ENCODE measurements at regions not wholly inside any gene's neighbourhood (a gene's known extent, or its start where the extent isn't known, plus 50 kb on each side); places are given as distances from the start of the nearest gene placed in this dataset.
"Not testable (repeated sequence)": the region's sequence is repeated elsewhere in the genome, so short reads cannot be mapped to it uniquely, and the experiment has no call there.

DNA sequence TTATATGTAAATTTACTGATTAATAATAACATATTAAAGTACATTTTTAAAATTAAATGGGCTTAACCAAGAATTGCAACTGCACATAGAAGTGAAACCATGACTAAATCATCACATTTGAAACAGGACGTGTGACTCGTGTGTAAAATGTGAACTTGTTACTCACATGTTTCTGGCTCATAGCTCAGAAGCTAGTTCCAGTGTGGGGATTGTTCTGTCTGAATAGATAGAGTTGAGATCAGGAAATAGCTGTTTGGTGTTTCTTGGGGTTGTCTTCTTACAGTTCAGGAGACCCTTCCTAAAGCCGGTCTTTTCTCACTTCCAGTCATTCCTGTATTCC, 130.9 kb downstream of the LAT start:
- not testable (repeated sequence) for DNase-seq

DNA sequence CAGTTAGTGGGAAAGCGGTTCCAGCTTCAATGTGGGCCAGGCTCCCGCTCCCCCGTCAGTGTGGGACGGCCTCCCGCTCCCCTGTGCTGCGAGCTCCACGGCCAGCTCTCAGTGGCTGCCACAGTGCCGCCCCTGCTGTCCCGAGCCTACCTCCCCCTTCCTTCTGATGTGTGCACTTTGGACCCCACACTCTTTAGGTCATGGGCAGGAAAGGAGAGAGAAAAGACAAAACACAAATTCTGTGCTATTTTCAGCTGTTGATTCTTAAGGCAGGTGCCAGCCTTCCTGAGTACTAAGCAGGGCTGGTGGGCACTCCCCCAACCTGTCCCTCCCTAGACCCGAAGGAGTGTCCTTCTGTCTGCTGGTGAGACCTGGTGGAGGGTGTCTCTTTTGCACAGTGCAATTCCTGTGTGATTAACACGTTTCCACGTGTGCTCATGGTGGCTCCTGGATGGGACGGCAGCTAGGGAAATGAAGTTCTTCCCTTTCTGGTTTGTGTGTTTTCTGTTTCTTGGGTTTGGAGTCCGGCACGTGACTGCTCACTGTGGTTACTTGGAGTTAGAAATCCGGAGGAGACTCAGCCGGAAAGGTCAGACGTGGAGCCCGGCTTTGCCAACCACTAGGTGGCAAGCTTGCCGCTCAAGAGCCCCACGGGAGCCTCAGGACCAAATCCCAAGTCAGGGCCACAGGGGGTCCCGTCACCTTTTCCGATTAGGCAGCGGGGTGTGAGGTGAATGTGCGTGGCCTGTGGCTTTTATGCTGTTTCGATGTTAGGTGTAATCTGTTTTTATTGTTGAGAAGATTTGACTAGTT, 130.3 kb downstream of the LAT start:
- peak in 18 of 56 donors; percentile 3 to 34 (median 13) for DNase-seq

- no peak for DNase-seq
Observed at GRCh38 chr16:29114574-29114973, 129.7 kb downstream of the LAT start.

DNA sequence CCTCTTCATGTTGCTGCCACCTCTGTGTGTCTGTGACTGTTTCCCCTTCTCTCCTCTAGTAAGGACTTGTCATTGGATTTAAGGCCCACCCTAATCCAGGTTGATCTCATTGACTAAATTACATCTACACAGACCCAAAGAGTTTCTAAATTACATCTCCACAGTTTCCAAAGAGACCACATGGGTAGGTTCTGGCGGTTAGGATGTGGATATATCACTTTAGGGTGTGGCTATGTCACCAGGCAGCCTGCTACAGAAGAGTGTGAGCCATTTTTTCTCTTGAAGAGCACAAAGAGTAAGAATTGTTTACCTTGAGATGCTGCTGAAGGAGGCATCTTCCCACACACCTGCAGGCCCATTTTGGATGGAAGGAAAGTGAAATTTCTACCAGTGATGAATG, 128.6 kb downstream of the LAT start:
- not testable (repeated sequence) for DNase-seq

GRCh38 chr16:29112755-29113347, 128.0 kb downstream of the LAT start:
- no peak for DNase-seq

- DNase-seq, result not testable (repeated sequence)
Observed at GRCh38 chr16:29111901-29112680, 127.2 kb downstream of the LAT start.

DNA sequence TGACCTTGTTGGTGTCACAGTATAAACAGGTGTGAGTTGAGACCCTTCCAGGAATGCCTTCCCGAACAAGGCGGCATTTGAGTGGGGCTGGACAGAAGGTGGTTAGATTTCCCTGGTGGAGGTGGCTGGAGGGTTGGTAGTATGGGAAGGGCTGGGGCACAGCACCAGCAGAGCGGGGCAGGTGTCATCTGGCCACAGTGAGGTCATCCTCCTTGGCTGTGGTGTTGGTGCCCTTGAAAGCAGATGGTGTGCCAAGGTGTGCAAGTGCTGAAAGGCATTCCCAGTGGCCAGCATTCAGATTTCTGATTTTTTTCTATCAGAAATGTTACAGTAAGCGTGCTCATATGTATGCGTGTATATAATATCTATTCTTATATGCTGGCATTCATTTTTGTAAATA, 126.6 kb downstream of the LAT start:
- no peak for DNase-seq

- DNase-seq, result not testable (repeated sequence)
Observed at GRCh38 chr16:29108625-29109169, 123.8 kb downstream of the LAT start.

DNA sequence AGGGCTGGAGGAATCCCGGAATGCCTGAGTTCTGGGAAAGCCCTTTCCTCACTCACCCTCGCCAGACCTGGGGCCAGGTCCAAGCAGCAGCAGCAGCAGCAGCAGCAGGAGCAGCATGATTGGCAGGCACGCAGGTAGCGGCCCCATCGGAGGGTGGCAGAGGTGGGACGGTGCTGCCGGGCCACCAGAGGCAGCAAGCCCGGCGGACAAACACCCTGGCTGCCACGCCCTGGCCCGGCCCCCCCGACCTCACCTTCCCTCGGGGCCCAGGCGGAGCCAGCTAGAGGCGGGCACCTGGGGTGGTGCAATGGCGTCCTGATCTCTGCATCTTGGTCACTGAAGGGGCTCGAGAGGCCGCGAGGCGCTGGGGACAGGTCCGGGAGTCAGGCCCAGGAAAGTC, 122.4 kb downstream of the LAT start:
- DNase-seq, result no peak

DNA sequence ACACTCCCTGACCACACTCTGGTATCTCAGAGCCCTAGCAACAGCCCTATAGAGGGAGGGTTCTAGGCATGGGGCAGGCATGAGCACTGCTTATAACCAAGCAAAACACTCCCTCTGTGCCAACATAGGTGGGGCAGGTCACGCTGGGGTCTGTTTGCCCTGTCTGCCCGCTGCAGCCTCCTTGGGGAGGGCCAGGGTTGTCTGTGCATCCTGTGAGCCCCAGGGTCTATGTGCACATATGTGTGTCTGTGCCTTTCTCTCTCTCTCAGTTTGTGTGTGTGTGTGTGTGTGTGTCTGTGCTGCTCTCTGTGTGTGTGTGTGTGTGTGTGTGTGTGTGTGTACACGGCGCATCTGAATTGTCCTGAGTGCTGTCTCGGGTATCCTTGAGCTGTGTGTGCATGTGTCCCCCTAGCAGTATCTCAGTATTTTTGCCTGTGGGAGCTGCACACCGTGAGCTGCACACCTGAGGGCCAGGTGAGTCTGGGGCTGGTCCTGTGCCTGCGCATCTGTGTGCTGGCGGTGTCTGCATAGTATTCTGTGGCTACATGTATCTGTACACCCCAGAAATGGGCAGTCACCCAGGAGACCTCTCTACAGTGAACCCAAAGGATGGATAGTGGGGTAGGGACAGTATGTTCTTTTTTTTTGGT, 121.5 kb downstream of the LAT start:
- not testable (repeated sequence) for DNase-seq

DNA sequence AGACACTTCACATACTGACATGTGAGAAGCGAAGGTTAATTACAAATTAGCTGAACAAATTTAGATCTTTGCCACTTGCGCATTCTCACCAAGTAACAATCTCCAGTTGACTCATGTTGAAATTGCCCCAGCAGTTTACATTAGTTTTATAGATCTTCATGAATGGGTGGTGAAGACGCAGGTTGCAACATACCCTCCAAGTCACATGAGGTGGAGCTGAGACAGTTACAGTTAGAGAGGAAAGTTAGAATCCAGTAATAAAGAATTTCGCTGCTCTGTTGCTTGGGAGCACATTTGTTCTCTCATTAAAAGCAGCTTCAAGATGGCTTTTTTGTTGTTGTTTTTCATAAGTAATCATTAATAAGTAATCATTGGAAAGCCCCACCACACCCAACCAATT, 119.7 kb downstream of the LAT start:
- not testable (repeated sequence) for DNase-seq

- DNase-seq, result not testable (repeated sequence)
Observed at GRCh38 chr16:29097965-29098364, 113.1 kb downstream of the LAT start.

DNA sequence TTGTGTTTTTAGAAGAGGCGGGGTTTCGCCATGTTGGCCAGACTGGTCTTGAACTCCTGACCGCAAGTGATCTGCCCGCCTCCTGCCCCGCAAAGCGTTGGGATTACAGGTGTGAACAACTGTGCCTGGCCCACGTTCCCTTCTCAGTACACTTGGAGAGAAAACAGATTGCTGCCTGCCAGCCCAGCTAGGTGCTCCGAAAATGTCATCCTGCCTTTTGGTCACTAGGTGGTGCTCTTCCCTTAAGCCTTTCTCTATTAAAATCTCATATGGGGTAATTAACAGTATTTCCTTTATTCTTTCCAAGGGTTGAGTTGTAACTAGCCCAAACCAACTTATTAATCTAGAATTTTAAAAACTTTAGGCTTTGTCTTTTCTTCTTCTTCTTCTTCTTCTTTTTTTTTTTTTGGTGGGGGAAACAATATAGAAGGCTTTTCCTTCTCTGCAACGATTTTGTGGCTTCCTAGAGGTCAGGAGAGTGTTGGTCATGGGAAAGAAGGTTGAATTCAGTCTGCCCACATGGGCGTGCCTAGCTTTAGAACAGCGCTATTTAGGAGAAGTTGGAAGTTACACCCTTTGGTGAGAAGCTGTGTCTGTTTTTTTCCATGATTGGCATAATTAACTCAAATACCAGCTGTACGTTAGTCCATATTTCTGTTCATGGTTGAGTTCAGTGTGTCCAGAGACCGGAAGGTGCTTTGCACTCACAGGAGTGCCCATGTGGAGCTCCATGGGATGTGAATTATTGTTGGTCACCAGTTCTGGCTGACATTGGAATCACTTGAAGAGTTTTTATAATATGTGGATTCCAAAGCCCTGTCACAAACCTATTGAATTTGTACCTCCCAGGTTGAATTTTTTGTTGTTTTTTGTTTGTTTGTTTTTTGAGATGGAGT, 110.1 kb downstream of the LAT start:
- DNase-seq, result not testable (repeated sequence)

- DNase-seq, result not testable (repeated sequence)
Observed at GRCh38 chr16:29094325-29094724, 109.5 kb downstream of the LAT start.

DNA sequence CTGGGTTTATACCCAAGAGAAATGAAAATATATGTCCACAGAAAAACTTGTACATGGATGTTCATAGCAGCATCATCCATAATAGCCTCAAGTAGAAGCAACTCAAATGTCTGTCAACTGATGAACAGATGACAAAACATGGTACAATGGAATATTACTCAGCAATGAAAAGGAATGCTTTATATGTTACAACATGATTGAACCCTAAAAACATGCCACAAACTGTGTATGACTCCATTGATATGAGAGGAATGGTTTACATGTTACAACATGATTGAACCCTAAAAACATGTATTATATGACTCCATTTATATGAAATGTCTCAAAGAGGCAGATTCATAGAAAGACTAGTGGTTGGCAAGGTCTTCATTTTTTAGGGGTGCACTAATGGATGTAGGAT, 104.8 kb downstream of the LAT start:
- DNase-seq, result not testable (repeated sequence)

DNA sequence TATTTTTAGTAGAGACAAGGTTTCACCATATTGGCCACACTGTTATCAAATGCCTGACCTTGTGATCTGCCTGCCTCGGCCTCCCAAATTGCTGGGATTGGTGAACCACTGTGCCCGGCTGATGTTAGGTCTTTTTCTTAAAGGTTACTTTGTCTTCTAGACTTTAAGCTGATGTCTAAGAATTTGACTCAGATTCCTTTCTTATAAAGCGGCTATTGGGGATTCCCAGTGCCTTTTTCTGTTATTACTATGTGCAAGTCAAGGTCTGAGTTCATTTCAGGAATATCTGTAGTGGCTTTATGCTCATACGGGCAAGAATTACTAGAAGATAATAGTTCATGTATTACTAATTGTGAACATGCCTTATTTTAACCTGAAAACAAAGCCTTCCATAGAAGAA, 102.8 kb downstream of the LAT start:
- not testable (repeated sequence) for DNase-seq

GRCh38 chr16:29081829-29082639, 97.2 kb downstream of the LAT start:
- DNase-seq, result peak in 3 of 56 donors; percentile 7 to 17 (median 14)

GRCh38 chr16:29074554-29075402, 89.9 kb downstream of the LAT start:
- DNase-seq, result peak in 13 of 56 donors; percentile 2 to 20 (median 6)
